IMR-90 (cell line): ENCODE measurements at regions not wholly inside any gene's neighbourhood (a gene's known extent, or its start where the extent isn't known, plus 50 kb on each side); places are given as distances from the start of the nearest gene placed in this dataset.

Experiments used
- ATAC-seq: fragments of 200-7000 bp; cut with Tn5 transposase; 2 replicates; pipeline ENCODE4 v1.9.1; 2020; ENCODE audit warnings: low read depth, mild to moderate bottlenecking, moderate library complexity
- BruUV-seq: library from RNA; stranded (reverse); fragments of 400-500 nt; replicated peaks from 2 replicates; lab custom pipeline; 2021; lab: Mats Ljungman, UMichigan
- CTCF ChIA-PET: fragments of 300-600 bp; formaldehyde crosslinking; extraction: SDS; loops from one replicate; lab custom pipeline; 2021; ENCODE audit warnings: antibody characterized with exemption; lab: Yijun Ruan, JAX
- POLR2A ChIA-PET: fragments of 300-600 bp; sonication (Branson Sonifier 250); formaldehyde crosslinking; loops from one replicate; lab custom pipeline; 2022; ENCODE audit warnings: antibody characterized with exemption; ENCODE audit not compliant: unreplicated experiment; lab: Charles Lee
- DNase-seq: peaks from one replicate; pipeline ENCODE4 v3.0.0; 2013
- H2AFZ ChIP-seq: replicated peaks from 2 replicates; pipeline ENCODE3; 2013; ENCODE audit warnings: low read length, mild to moderate bottlenecking; ENCODE audit not compliant: poor library complexity
- H2AK5ac ChIP-seq: 2 replicates; pipeline ENCODE4 v1.6.1; 2013; ENCODE audit warnings: low read depth, low read length, inconsistent platforms
- H2AK9ac ChIP-seq: replicated peaks from 2 replicates; pipeline ENCODE3; 2013; ENCODE audit warnings: mild to moderate bottlenecking, low read depth, low read length, moderate library complexity; ENCODE audit not compliant: poor library complexity
- H2BK120ac ChIP-seq: 2 replicates; pipeline ENCODE4 v1.6.1; 2013; ENCODE audit warnings: low read depth, low read length, inconsistent platforms
- H2BK15ac ChIP-seq: 3 replicates; pipeline ENCODE4 v1.6.1; 2013; ENCODE audit warnings: low read depth, low read length, inconsistent platforms
- H2BK20ac ChIP-seq: 2 replicates; pipeline ENCODE4 v1.6.1; 2013; ENCODE audit warnings: low read depth, mild to moderate bottlenecking, inconsistent platforms, low read length, moderate library complexity
- H2BK5ac ChIP-seq: 2 replicates; pipeline ENCODE4 v1.6.1; 2013; ENCODE audit warnings: mild to moderate bottlenecking, low read depth, low read length, inconsistent platforms; ENCODE audit not compliant: poor library complexity, severe bottlenecking
- H3K14ac ChIP-seq: replicated peaks from 2 replicates; pipeline ENCODE4 v1.6.1; 2013; ENCODE audit warnings: low read depth, low read length, inconsistent platforms
- H3K18ac ChIP-seq: 2 replicates; pipeline ENCODE4 v1.6.1; 2013; ENCODE audit warnings: low read depth, low read length, control low read depth
- H3K23ac ChIP-seq: 2 replicates; pipeline ENCODE4 v1.6.1; 2013; ENCODE audit warnings: low read depth, low read length, inconsistent platforms
- H3K27ac ChIP-seq: 2 replicates; pipeline ENCODE4 v1.5.1; 2013; ENCODE audit warnings: mild to moderate bottlenecking, control low read depth, low read length; ENCODE audit not compliant: insufficient read depth
- H3K27me3 ChIP-seq: 2 replicates; pipeline ENCODE4 v1.6.1; 2013; ENCODE audit warnings: low read length; ENCODE audit not compliant: control insufficient read depth, insufficient read depth
- H3K36me3 ChIP-seq: 2 replicates; pipeline ENCODE4 v1.6.1; 2013; ENCODE audit warnings: low read length, mixed read lengths; ENCODE audit not compliant: control insufficient read depth, insufficient read depth
- H3K4ac ChIP-seq: 2 replicates; pipeline ENCODE4 v1.6.1; 2013; ENCODE audit warnings: low read depth, low read length, inconsistent platforms
- H3K4me1 ChIP-seq: 2 replicates; pipeline ENCODE4 v1.6.1; 2013; ENCODE audit warnings: low read length, mixed read lengths; ENCODE audit not compliant: control insufficient read depth, insufficient read depth
- H3K4me2 ChIP-seq: 2 replicates; pipeline ENCODE4 v1.6.1; 2013; ENCODE audit warnings: low read depth, mild to moderate bottlenecking, control low read depth, low read length, moderate library complexity
- H3K4me3 ChIP-seq: 2 replicates; pipeline ENCODE4 v1.5.1; 2013; ENCODE audit warnings: low read depth, mild to moderate bottlenecking, control low read depth, low read length, moderate library complexity; ENCODE audit not compliant: insufficient read depth
- H3K56ac ChIP-seq: 2 replicates; pipeline ENCODE4 v1.6.1; 2013; ENCODE audit warnings: low read length, inconsistent platforms; ENCODE audit not compliant: insufficient read depth; ENCODE audit errors: extremely low read depth
- H3K79me1 ChIP-seq, 2 experiments: 2 replicates each; pipeline ENCODE4 v1.6.1; 2013; ENCODE audit warnings: low read length in 2 of 2, inconsistent platforms in 1 of 2, low read depth in 1 of 2
- H3K9ac ChIP-seq: 2 replicates; pipeline ENCODE4 v1.6.1; 2013; ENCODE audit warnings: low read depth, low read length, control low read depth
- H3K9me1 ChIP-seq: 2 replicates; pipeline ENCODE4 v1.6.1; 2013; ENCODE audit warnings: low read length, inconsistent platforms; ENCODE audit not compliant: insufficient read depth
- H3K9me3 ChIP-seq: 2 replicates; pipeline ENCODE4 v1.6.1; 2013; ENCODE audit warnings: low read length; ENCODE audit not compliant: control insufficient read depth, insufficient read depth
- H4K20me1 ChIP-seq: 2 replicates; pipeline ENCODE4 v1.6.1; 2013; ENCODE audit warnings: low read length, inconsistent platforms; ENCODE audit not compliant: insufficient read depth
- H4K5ac ChIP-seq: 2 replicates; pipeline ENCODE4 v1.6.1; 2013; ENCODE audit warnings: mild to moderate bottlenecking, low read depth, low read length, control low read depth
- H4K8ac ChIP-seq, 2 experiments: 2 replicates each; pipeline ENCODE4 v1.6.1; 2013; ENCODE audit warnings: low read depth in 2 of 2, low read length in 2 of 2, control low read depth in 1 of 2, inconsistent platforms in 1 of 2
- H4K91ac ChIP-seq: 2 replicates; pipeline ENCODE4 v1.6.1; 2013; ENCODE audit warnings: low read depth, low read length, inconsistent platforms; ENCODE audit not compliant: insufficient read depth
- CEBPB ChIP-seq: IDR thresholded peaks from 2 replicates; pipeline ENCODE4 v1.6.1; 2012; ENCODE audit warnings: low read depth, low read length, improper control_type of control experiment
- CTCF ChIP-seq: conservative IDR thresholded peaks from 2 replicates; pipeline ENCODE4 v1.5.1; 2012; ENCODE audit warnings: mild to moderate bottlenecking, low read depth, low read length, improper control_type of control experiment
- ELK1 ChIP-seq: fragments of 150-350 bp; IDR thresholded peaks from 2 replicates; pipeline ENCODE4 v1.6.1; 2016; ENCODE audit warnings: low read depth, mild to moderate bottlenecking, low read length, moderate library complexity, borderline replicate concordance
- FOS ChIP-seq: fragments of 150-350 bp; IDR thresholded peaks from 2 replicates; pipeline ENCODE4 v1.6.1; 2016; ENCODE audit warnings: low read depth, low read length
- MAZ ChIP-seq: IDR thresholded peaks from 2 replicates; pipeline ENCODE4 v1.6.1; 2012; ENCODE audit warnings: low read depth, mild to moderate bottlenecking, low read length, improper control_type of control experiment, moderate library complexity, borderline replicate concordance
- MXI1 ChIP-seq: IDR thresholded peaks from 2 replicates; pipeline ENCODE4 v1.6.1; 2012; ENCODE audit warnings: low read depth, mild to moderate bottlenecking, low read length, moderate library complexity, borderline replicate concordance
- RCOR1 ChIP-seq: IDR thresholded peaks from 2 replicates; pipeline ENCODE4 v1.6.1; 2012; ENCODE audit warnings: mild to moderate bottlenecking, low read length, improper control_type of control experiment; ENCODE audit not compliant: insufficient replicate concordance
- RFX5 ChIP-seq: IDR thresholded peaks from 2 replicates; pipeline ENCODE4 v1.8.0; 2012; ENCODE audit warnings: low read depth, mild to moderate bottlenecking, low read length, moderate library complexity
- WGBS, 2 experiments: methylation state at CpG; one replicate each; pipeline versions ENCODE4 v1.1.5 to v1.1.7; 2013; ENCODE audit warnings: missing lambda C conversion rate in 2 of 2; ENCODE audit not compliant: insufficient read length in 1 of 2; ENCODE audit errors: extremely low coverage in 2 of 2; 5-methylcytosine and 5-hydroxymethylcytosine counted together
- dilution Hi-C: fragments of 300-500 bp; cut with HindIII; formaldehyde crosslinking; loops from one replicate; pipeline ENCODE4 v1.14.3; 2018; ENCODE audit warnings: low sequenced_read_pairs; ENCODE audit not compliant: unreplicated experiment
- in situ Hi-C: fragments of 300-500 bp; cut with MboI; formaldehyde crosslinking; loops from 3 replicates; pipeline ENCODE4 v1.14.3; 2019; ENCODE audit warnings: low sequenced_read_pairs, inconsistent platforms, mixed read lengths
- intact Hi-C: fragments of 100-400 bp; cut with micrococcal nuclease; formaldehyde crosslinking; loops from 2 replicates; pipeline ENCODE4 v1.10.0; 2022

GRCh38 chr21:41667136-41667535, 99.7 kb downstream of the RIPK4 start:
- intact Hi-C loops (no loop called here), in situ Hi-C loops (no loop called here), dilution Hi-C loops (no loop called here)
- DNase-seq (no peak), ATAC-seq (no peak)
- Histone ChIP-seq H4K20me1 (no peaks in the 10 kb centered on the region), H3K79me1 (no peaks in the 10 kb centered on the region), H2AK5ac (no peak overlapping the region), H3K4ac (no peak overlapping the region), H3K9ac (no peak overlapping the region), H2BK5ac (no peak overlapping the region), H3K4me3 (no peak overlapping the region), H3K56ac (no peak overlapping the region), H3K14ac (no peak overlapping the region), H3K18ac (no peak overlapping the region), H3K27me3 (peaks cover 3% of the 10 kb centered on the region; the same call in 1 of the 2 replicates), H4K8ac (no peak overlapping the region), H2BK15ac (no peak overlapping the region), H3K4me1 (peaks cover 11% of the 10 kb centered on the region), H2AK9ac (no peak overlapping the region), H3K9me1 (peaks cover 3% of the 10 kb centered on the region; the same call in 1 of the 2 replicates), H2BK20ac (no peak overlapping the region), H2AFZ (no peak overlapping the region), H4K91ac (no peak overlapping the region), H3K9me3 (no peaks in the 10 kb centered on the region), H3K36me3 (no peaks in the 10 kb centered on the region), H3K23ac (no peak overlapping the region), H3K4me2 (no peak overlapping the region), H3K27ac (no peak overlapping the region), H2BK120ac (no peak overlapping the region), H4K5ac (no peak overlapping the region)
- 88% methylated on average over 1 of the region's 3 CpGs; no CpG with 5 or more reads in 1 of the 2 experiments for WGBS, 2 experiments
- BruUV-seq: no TSS peak
- ChIA-PET POLR2A (interaction anchor here (0.7 kb wide), 1 partner anchor 196 kb away, joined by 3 read pairs; no protein-coding TSS in a partner anchor), CTCF (no interaction called here)
- no peak for TF ChIP-seq CEBPB
- no peak for TF ChIP-seq ELK1
- TF ChIP-seq FOS: no peak
- no peak for TF ChIP-seq MXI1
- no peak for TF ChIP-seq MAZ
- TF ChIP-seq RCOR1: no peak
- no peak for TF ChIP-seq CTCF
- no peak for TF ChIP-seq RFX5
